GM12864 (cell line): ENCODE measurements at regions not wholly inside any gene's neighbourhood (a gene's known extent, or its start where the extent isn't known, plus 50 kb on each side); places are given as distances from the start of the nearest gene placed in this dataset.

ENCODE experiments used
- DNase-seq: peaks from one replicate; pipeline ENCODE4 v3.0.0-alpha.2; 2011; ENCODE audit warnings: low read depth
- H3K4me3 ChIP-seq: 2 replicates; pipeline ENCODE4 v1.5.1; 2011; ENCODE audit warnings: mild to moderate bottlenecking, low read depth, low read length, control low read depth
- CTCF ChIP-seq: IDR thresholded peaks from 2 replicates; pipeline ENCODE4 v1.5.1; 2011; ENCODE audit warnings: low read depth, mild to moderate bottlenecking, moderate library complexity, low read length, control low read depth, inconsistent platforms; ENCODE audit errors: missing control alignments

GRCh38 chr14:37939442-37940028 lies 268.2 kb upstream of the SSTR1 start:
- no peak for DNase-seq
- no peak overlapping the region for H3K4me3 ChIP-seq
- no peak for TF ChIP-seq CTCF

- no peak for DNase-seq
- TF ChIP-seq CTCF = no peak
- H3K4me3 ChIP-seq = no peak overlapping the region
These were observed 261.7 kb upstream of the SSTR1 start for GRCh38 chr14:37945959-37946358.

DNA sequence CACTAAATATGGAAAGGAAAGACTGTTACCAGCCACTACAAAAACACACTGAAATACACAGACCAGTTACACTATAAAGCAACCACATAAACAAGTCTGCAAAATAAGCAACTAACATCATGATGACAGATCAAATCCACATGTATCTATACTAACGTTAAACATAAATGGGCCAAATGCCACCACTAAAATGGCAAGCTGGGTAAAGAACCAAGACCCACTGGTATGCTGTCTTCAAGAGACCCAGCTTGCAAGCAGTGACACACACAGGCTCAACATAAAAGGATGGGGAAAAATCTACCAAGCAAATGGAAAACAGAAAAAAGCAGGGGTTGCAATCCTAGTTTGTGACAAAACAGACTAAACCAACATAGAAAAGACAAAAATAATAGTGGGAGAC lies 260.9 kb upstream of the SSTR1 start:
- DNase-seq = no peak
- no peak for TF ChIP-seq CTCF
- H3K4me3 ChIP-seq = no peak overlapping the region

GRCh38 chr14:37948266-37948665 lies 259.4 kb upstream of the SSTR1 start:
- H3K4me3 ChIP-seq = no peak overlapping the region
- no peak for TF ChIP-seq CTCF
- DNase-seq = no peak

DNA sequence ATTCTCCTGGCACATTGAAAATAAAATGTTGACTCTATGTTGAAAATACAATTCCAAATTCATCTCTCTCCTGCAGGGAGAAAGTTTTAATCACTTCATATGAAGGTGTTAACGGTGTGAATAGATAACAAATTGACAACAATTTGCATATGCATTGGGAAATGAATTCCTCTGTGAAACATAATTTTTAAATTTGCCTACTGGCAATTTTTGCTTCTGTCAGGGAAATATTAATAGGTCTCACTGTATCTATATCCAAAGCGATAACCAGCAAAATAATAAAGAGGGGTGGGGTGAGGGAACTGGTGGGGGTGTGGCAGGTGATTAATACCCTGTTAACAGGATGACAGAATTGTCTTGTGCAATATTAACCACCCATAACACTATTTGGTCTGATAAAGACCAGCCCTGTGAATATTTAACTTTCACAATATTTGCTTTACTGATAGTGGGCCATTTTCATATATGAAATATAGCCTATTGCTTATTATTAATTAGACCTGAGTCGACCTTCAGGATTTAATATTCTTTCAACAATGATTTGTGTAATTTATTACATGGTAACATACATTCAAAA lies 239.0 kb upstream of the SSTR1 start:
- H3K4me3 ChIP-seq = no peak overlapping the region
- TF ChIP-seq CTCF = no peak
- no peak for DNase-seq

DNA sequence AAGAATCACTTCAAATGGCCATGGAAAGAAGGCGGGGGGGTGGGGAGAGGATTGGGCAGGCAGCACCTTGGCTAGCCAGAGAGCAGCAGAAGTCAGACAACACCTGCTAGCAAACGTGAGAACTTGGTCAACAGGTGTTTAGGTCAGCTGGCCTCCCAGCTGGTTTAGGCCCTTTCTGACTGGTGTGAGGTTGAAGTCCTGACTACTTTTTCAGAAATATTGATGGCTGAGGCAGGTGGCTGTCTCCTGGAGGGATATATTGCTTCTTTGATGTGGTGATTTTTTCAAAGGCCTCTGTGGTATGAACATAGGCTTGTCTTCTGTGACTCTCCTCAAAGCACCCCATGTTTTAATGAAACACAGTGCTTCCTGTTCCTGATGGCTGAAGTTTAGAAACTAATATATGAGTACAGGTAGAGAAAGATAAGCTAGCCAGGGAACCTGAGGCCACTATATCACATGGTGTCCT lies 238.2 kb upstream of the SSTR1 start:
- TF ChIP-seq CTCF = no peak
- no peak for DNase-seq
- H3K4me3 ChIP-seq = no peak overlapping the region

DNA sequence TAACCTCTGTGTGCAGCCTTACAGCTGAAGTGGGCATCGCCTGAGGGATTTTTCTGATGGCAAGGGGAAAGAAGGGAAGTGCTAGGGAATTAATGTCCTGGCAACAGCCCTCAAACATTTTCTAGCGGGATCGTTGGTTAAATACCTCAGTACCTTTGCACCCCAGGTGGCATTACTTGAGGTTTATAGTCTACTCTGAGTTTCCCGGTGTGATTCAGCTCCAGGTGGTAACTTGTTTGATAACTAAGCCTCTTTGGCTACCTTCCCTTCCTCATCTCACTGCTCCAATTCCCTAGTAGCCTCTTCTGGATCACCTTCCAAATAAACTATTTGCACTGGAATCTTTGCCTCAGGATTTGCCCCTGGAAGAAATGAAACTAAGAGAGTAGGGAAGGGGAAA lies 237.0 kb upstream of the SSTR1 start:
- DNase-seq = no peak
- no peak for TF ChIP-seq CTCF
- H3K4me3 ChIP-seq = no peak overlapping the region
